Esophagus muscularis mucosa (tissue), 4 donors: ENCODE measurements at regions not wholly inside any gene's neighbourhood (a gene's known extent, or its start where the extent isn't known, plus 50 kb on each side); places are given as distances from the start of the nearest gene placed in this dataset.

ENCODE experiments used
- EP300 ChIP-seq: sonication (generic); formaldehyde crosslinking; IDR thresholded peaks from one replicate; pipeline ENCODE4 v1.6.1; 2017; ENCODE audit warnings: antibody characterized with exemption
- POLR2A ChIP-seq: fragments of 450-650 bp; IDR thresholded peaks from one replicate; pipeline ENCODE4 v1.6.1; 2017; ENCODE audit warnings: antibody characterized with exemption, moderate library complexity, mild to moderate bottlenecking, low read depth
- TF ChIP-seq, protein P1 (sequence below), 3 experiments: fragments of 200-600 bp in 2 of 3; fragments of 450-650 bp in 1 of 3; sonication (generic) in 2 of 3; IDR thresholded peaks; one replicate each; pipeline ENCODE4 v1.5.1; 2017 to 2019; ENCODE audit warnings: antibody characterized with exemption in 3 of 3, mild to moderate bottlenecking in 2 of 3, moderate library complexity in 1 of 3

DNA sequence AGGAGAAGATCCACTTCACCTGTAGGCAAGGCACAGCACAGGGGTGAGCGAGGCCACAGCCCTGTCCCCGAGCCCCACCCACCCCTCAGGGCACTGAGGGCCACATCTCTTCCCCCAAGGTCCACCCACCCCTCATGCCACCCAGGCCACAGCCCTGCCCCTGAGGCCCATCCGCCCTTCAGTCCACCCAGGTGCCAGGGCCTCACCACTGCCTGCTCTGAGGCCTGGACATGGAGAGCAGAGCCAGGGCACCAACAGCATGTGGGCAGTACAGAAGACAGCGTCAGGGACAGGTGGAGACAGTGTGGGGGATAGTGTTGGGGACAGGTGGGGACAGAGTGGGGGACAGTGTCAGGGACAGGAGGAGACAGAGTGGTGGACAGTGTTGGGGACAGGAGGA, 138.3 kb downstream of the TMEM121 start:
- TF ChIP-seq, protein P1, sequence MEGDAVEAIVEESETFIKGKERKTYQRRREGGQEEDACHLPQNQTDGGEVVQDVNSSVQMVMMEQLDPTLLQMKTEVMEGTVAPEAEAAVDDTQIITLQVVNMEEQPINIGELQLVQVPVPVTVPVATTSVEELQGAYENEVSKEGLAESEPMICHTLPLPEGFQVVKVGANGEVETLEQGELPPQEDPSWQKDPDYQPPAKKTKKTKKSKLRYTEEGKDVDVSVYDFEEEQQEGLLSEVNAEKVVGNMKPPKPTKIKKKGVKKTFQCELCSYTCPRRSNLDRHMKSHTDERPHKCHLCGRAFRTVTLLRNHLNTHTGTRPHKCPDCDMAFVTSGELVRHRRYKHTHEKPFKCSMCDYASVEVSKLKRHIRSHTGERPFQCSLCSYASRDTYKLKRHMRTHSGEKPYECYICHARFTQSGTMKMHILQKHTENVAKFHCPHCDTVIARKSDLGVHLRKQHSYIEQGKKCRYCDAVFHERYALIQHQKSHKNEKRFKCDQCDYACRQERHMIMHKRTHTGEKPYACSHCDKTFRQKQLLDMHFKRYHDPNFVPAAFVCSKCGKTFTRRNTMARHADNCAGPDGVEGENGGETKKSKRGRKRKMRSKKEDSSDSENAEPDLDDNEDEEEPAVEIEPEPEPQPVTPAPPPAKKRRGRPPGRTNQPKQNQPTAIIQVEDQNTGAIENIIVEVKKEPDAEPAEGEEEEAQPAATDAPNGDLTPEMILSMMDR (IDR thresholded peaks at IDR 0.05), result no peak
- TF ChIP-seq POLR2A (no peak), EP300 (no peak)
